ENCODE measurements at regions not wholly inside any gene's neighbourhood (a gene's known extent, or its start where the extent isn't known, plus 50 kb on each side); places are given as distances from the start of the nearest gene placed in this dataset.
"Not testable (repeated sequence)": the region's sequence is repeated elsewhere in the genome, so short reads cannot be mapped to it uniquely, and the experiment has no call there.

DNA sequence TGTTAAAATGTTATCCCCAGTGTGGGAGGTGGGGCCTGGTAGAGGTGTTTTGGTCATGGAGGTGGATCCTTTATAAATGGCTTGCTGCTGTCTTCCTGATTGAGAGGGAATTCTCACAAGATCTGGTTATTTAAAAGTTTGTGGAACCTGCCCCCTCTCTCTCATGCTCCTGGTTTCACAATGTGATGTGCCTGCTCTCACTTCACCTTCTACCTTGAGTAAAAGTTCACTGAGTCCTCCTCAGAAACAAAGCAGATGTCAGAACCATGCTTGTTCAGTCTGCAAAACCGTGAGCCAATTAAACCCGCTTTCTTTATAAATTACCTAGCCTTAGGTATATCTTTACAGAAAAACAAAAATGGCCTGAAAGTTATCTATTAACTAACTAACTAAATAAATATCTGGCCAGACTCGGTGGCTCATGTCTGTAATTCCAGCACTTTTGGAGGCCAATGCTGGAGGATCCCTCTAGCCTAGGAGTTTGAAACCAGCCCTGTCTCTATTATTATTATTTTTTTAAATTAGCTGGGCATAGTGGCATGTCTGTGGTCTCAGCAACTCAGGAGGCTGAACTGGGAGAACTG, 1067.4 kb downstream of the CDH9 start:
- ATAC-seq (ENCODE audit: poor library complexity), result no peak
- intact Hi-C loops (cut with DNase I), result no loop called here

DNA sequence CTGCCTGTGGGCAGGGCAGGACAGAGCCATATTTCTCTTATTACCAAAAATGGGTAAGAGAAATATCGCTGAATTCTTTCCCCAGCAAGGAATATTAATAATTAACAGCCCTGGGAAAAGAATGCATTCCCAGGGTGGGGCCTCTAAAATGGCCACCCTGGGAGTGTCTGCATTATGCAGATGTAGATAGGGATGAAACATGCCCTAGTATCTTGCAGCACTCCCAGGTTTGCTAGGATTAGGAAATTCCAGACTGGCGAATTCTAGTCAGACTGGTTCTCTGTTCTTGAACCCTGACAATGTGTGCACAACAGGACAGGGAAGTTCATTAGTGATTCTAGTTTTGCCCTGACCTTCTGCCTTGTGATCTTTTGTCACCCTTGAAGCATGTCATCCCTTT, 1069.3 kb downstream of the CDH9 start:
- intact Hi-C loops (cut with DNase I); ATAC-seq (ENCODE audit: poor library complexity); DNase-seq: not testable (repeated sequence)

More for the DNA sequence above, 1067.4 kb downstream of the CDH9 start:
- DNase-seq, result no peak

DNA sequence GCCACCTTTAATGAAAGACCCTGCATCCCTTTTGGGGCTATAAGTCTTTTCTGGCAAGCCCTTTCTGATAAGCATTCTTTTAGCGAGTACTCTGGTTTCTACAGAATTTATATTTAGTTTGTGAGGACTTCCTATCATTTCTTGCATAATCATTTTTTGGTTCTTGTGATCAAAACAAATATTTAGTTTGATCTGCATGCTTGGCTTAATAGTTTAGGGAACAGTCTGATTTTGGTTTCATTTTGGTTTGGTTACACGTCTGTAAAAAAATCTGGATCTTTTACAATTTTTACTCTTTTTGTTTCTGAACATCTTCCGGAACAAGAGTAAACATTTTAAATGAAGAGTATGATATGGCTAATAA, 1074.4 kb downstream of the CDH9 start:
- ATAC-seq (ENCODE audit: poor library complexity) (no peak), DNase-seq (no peak)
- intact Hi-C loops (cut with DNase I), result no loop called here

GRCh38 chr5:25963251-25964008, 1075.0 kb downstream of the CDH9 start:
- peak; percentile 64 for DNase-seq
- intact Hi-C loops (cut with DNase I), result no loop called here

GRCh38 chr5:25955337-25955736, 1083.0 kb downstream of the CDH9 start:
- ATAC-seq (ENCODE audit: poor library complexity) (no peak), DNase-seq (no peak)
- intact Hi-C loops (cut with DNase I), result no loop called here

More at GRCh38 chr5:25963251-25964008, 1075.0 kb downstream of the CDH9 start:
- peak; percentile 83 for ATAC-seq (ENCODE audit: poor library complexity)

DNA sequence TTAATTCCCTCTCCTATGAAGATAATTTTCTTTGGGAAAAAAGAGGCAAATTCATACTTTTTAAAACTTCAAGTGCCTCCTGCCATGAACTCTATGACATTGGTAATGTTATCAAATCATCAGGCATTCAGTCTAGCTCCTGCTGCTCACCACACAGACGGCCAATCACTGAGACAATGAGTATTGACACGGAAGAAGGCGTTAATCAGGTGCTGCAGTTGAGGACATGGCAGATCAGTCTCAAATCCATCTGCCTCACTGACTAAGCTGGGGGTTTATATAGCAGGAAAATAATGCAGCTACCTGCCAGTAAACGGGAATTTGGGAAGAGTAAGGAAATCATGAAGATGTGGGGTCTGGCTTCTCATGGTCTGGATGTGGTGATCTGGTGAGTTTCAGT, 1087.7 kb downstream of the CDH9 start:
- no peak for DNase-seq
- intact Hi-C loops (cut with DNase I), result no loop called here
- ATAC-seq (ENCODE audit: poor library complexity), result no peak

DNA sequence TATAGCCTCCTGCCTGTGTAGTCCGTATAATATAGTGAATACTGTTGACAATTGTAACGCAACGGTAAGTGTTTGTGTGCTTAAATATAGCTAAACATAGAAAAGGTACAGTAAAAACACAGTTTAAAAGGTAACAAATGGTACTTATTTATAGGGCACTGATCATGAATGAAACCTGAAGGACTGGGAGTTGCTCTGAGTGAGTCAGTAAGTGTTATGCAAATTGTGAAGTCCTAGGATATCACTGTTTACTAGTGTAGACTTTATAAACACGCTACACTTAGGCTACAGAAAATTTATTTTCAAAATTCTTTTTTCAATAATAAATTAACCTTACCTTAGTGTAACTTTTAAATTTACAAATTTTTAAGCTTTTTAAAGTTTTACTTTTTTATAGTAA, 1090.1 kb downstream of the CDH9 start:
- ATAC-seq (ENCODE audit: poor library complexity) (no peak), DNase-seq (no peak)
- intact Hi-C loops (cut with DNase I), result no loop called here

DNA sequence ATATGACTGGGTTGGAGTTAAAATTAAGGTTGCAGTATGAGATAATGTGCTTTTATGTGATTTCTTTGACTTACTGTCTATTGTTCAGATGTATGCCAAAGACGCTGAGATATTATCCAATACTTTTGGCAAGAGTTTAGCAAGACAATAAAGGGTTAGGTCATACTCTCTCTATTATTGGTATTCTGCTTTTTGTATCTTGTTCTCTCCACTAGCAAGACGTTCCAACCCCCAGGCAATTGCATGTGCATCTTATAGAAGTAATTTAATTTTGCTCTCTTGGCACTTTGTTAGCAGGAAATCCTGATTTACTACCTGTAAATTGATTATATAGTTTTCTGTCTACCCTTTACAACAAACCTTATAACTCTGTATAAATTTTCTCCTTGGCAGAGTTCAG, 1093.6 kb downstream of the CDH9 start:
- DNase-seq, result no peak
- intact Hi-C loops (cut with DNase I), result no loop called here
- no peak for ATAC-seq (ENCODE audit: poor library complexity)

DNA sequence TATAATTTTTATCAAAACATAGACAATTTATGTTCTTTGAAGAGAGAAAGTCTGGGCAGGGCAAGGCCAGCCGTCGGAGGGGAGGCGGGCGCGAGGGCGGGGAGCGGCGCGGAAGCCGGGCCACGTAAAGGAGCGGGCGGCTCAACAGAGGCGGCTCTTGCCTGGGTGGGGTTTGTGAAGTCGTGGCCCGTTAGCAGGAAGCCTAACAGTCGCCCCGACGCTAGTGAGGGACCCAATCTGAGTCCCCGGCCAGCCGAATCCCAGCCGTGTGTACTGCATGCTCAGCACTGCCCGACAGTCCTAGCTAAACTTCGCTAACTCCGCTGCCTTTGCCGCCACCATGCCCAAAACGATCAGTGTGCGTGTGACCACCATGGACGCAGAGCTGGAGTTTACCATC, 1129.2 kb downstream of the CDH9 start:
- DNase-seq (no peak), ATAC-seq (ENCODE audit: poor library complexity) (no peak)
- intact Hi-C loops (cut with DNase I), result no loop called here

DNA sequence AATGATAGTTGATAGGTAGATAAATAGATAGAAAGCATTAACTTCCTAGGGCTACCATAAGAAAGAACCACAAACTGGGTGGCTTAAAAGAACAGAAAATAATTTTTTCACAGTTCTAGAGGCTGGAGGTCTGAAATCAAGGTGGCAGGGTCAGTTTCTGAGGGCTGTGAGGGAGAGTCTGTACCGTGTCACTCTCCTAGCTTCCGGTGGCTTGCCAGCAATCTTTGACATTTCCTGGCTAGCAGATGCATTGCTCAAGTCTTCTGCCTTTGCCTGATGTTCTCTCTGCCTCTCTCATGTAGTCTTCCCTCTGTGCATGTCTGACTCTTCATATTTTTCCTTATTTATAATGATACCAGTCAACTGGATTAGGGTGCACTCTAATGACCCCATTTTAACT, 1132.7 kb downstream of the CDH9 start:
- DNase-seq, result no peak
- intact Hi-C loops (cut with DNase I), result no loop called here
- no peak for ATAC-seq (ENCODE audit: poor library complexity)

GRCh38 chr5:25892211-25892610, 1146.2 kb downstream of the CDH9 start:
- ATAC-seq (ENCODE audit: poor library complexity), result no peak
- intact Hi-C loops (cut with DNase I), result no loop called here
- no peak for DNase-seq

GRCh38 chr5:25891691-25892090, 1146.7 kb downstream of the CDH9 start:
- ATAC-seq (ENCODE audit: poor library complexity), result no peak
- no peak for DNase-seq

GRCh38 chr5:25881318-25882036, 1156.9 kb downstream of the CDH9 start:
- DNase-seq (no peak), ATAC-seq (ENCODE audit: poor library complexity) (no peak)
- intact Hi-C loops (cut with DNase I), result no loop called here

More at GRCh38 chr5:25891691-25892090, 1146.7 kb downstream of the CDH9 start:
- intact Hi-C loops (cut with DNase I), result no loop called here

DNA sequence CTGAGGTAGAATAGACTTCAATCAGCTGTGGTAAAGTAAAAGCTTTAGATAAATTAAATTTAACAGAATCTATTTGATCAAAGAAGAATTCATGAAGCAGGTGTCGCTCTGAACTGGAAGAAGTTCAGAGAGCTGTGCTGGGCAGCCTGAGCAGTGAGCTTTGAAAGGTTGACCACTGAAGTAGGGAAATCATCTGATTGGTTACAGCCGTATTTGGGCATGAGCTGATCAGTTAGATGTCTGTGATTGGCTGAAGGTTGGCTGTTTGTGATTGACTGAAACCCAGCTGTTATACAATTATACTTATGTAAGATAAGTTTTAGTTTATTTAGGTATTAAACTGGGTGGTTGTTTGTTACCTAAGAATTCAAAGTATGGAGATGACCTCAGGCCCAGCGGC, 1174.6 kb downstream of the CDH9 start:
- DNase-seq (no peak), ATAC-seq (ENCODE audit: poor library complexity) (no peak)
- intact Hi-C loops (cut with DNase I), result no loop called here

GRCh38 chr5:25862276-25862675, 1176.1 kb downstream of the CDH9 start:
- intact Hi-C loops (cut with DNase I), result no loop called here
- no peak for ATAC-seq (ENCODE audit: poor library complexity)
- DNase-seq, result no peak

DNA sequence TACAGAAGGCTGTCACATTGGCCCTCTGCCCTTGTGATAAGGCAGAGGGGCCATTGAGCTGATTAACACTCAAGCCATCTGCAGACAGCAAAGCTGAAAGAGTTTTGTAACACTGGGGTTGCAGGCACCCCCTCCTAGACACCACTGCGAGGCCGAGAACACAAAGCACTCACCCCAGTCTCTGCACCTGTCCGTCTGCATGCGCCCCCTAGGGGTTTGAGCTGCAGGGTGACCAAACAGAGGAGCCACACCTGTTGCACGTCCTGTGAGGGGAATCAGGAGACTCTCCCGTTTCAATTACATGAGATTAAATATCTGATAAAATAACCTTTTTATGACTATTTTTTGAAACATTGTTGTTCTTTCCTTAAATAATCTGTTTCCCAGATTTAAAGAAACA, 1180.4 kb downstream of the CDH9 start:
- intact Hi-C loops (cut with DNase I), result no loop called here
- ATAC-seq (ENCODE audit: poor library complexity), result no peak
- no peak for DNase-seq

DNA sequence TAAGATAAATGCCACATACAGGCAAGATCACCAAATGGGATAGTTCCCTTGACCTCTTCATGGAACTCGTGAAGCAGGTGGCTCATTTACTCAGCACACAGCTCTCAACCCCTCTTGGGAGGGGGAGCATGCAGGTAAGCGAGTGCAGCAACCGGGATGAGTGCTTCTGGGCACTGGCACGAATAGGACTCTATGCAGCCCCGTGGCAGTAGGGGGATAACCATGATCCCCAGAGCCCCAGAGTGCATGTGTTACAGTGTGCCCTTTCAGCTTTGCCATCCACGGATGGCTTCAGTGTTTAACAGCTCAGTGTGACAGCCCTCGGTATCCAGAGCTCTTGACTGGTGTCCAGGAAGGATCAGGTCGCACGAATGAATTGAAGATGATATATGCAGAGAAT, 1187.1 kb downstream of the CDH9 start:
- DNase-seq (no peak), ATAC-seq (ENCODE audit: poor library complexity) (no peak)
- intact Hi-C loops (cut with DNase I), result no loop called here

DNA sequence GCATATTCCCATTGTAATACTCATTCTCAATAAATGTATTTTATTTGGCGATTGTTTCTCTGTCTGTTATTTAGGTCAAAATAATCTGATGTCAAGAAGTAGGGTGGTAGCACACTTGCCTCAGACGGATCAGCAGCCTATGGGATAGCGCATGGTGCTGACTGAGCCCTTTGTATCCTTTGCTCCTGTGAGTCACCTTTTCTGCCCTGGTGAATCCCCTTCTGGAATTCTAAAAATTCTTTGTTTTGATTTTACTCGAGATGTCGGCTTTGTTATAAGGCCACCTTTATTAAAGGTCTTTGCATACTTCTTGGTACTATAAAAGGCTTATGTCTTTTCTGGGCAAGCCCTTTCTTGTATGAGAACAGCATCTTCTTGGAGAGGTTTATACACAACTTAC, 1187.8 kb downstream of the CDH9 start:
- DNase-seq (no peak), ATAC-seq (ENCODE audit: poor library complexity) (no peak)
- intact Hi-C loops (cut with DNase I), result no loop called here

DNA sequence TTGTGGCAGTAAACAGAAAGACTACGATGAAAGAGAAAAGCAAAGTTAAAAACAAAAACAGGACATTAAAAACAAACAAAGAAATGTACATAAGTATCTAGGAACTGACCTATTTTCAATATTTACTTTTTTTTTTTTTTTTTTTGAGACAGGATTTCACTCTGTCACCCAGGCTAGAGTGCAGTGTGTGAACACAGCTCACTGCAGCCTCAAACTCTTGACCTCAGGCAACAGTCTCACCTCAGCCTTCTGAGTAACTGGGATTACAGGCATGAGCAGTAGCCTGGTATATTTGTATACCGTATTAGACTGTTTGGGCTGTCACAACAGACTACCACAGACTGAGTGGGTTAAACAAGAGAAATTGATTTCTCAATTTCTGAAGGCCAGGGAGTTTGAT, 1189.1 kb downstream of the CDH9 start:
- ATAC-seq (ENCODE audit: poor library complexity) (no peak), DNase-seq (no peak)
- intact Hi-C loops (cut with DNase I), result no loop called here

GRCh38 chr5:25823330-25823873, 1178.6 kb upstream of the CDH10 start:
- DNase-seq (no peak), ATAC-seq (ENCODE audit: poor library complexity) (no peak)
- intact Hi-C loops (cut with DNase I), result no loop called here
